Loucy (cell line): ENCODE measurements at regions not wholly inside any gene's neighbourhood (a gene's known extent, or its start where the extent isn't known, plus 50 kb on each side); places are given as distances from the start of the nearest gene placed in this dataset.

ENCODE experiments used
- EZH2phosphoT487 ChIP-seq: fragments of 200-600 bp; IDR thresholded peaks from 2 replicates; pipeline ENCODE4 v1.6.1; 2018; ENCODE audit warnings: antibody characterized with exemption, mild to moderate bottlenecking, moderate library complexity, borderline replicate concordance
- TF ChIP-seq, protein P1 (sequence below): fragments of 200-600 bp; sonication (generic); conservative IDR thresholded peaks from 2 replicates; pipeline ENCODE4 v1.5.1; 2014; ENCODE audit warnings: mild to moderate bottlenecking, antibody characterized with exemption, low read length

DNA sequence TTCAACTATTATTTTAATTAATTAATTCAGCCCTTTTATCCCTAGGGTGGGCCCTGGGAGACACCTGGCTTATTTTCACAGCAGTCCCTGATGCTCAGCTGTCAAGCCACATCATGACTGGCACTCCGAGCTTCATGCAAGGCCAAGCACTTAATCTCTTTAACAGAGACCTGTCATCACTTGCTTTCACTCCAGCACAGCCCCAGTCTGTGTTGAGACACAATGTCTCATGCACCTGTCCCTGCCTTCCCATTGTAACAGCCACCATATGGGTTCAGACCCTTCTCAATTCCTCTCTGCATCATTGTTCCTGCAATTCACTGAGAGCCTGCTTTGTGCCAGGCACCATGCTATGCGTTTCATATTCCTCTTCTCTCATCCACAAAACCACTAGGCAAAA lies 222.2 kb upstream of the TENM4 start:
- TF ChIP-seq, protein P1, sequence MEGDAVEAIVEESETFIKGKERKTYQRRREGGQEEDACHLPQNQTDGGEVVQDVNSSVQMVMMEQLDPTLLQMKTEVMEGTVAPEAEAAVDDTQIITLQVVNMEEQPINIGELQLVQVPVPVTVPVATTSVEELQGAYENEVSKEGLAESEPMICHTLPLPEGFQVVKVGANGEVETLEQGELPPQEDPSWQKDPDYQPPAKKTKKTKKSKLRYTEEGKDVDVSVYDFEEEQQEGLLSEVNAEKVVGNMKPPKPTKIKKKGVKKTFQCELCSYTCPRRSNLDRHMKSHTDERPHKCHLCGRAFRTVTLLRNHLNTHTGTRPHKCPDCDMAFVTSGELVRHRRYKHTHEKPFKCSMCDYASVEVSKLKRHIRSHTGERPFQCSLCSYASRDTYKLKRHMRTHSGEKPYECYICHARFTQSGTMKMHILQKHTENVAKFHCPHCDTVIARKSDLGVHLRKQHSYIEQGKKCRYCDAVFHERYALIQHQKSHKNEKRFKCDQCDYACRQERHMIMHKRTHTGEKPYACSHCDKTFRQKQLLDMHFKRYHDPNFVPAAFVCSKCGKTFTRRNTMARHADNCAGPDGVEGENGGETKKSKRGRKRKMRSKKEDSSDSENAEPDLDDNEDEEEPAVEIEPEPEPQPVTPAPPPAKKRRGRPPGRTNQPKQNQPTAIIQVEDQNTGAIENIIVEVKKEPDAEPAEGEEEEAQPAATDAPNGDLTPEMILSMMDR: no peak
- TF ChIP-seq EZH2phosphoT487: no peak
